HG02840 (cell line): ENCODE measurements at regions not wholly inside any gene's neighbourhood (a gene's known extent, or its start where the extent isn't known, plus 50 kb on each side); places are given as distances from the start of the nearest gene placed in this dataset.
A peak's percentile ranks its signal among the peaks of the same experiment; 100 is the strongest.
"Not testable (repeated sequence)": the region's sequence is repeated elsewhere in the genome, so short reads cannot be mapped to it uniquely, and the experiment has no call there.

Experiments used
- ATAC-seq: cut with Tn5 transposase; IDR thresholded peaks from one replicate; pipeline ENCODE4 v1.9.1; 2021; ENCODE audit warnings: mild to moderate bottlenecking, moderate library complexity, moderate number of reproducible peaks; ENCODE audit not compliant: unreplicated experiment, low FRiP score

DNA sequence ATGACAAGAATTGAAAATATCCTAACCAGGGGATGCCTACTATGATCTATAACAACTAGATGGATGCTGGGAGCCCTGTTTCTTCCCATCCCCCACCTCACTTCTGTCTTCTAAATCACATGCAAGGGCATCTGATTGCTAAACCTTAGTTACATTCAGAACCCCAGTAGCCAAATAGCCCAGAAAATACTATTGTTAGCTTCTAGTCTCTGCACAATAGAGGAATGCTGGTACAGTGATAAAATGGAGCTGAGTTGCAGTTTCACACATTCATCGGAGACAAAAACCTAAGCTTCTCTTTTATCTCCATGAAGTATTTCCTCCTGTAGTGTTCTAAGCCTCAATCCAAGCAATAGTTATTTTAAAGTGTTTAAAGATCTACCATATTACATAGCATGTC, 942.9 kb downstream of the RPS29 start:
- no peak for ATAC-seq

DNA sequence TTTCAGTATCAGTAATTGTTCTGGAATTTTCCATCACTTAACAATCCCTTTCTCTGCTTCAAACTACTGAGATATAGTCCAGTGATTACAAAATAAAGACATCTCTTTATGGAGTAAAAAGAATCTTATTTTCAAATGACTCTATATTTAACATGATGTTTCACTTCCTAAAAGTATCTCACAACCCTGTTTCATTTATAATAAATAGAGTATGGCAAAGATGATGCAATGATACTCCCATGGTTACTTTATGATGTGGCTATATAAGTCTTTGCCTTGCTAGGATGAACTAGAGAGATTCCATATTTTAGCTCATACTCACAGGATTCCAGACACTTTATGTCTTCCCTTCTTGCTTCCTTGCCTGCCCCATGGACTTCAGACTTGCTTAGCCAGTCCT, 953.5 kb upstream of the MDGA2 start:
- no peak for ATAC-seq

DNA sequence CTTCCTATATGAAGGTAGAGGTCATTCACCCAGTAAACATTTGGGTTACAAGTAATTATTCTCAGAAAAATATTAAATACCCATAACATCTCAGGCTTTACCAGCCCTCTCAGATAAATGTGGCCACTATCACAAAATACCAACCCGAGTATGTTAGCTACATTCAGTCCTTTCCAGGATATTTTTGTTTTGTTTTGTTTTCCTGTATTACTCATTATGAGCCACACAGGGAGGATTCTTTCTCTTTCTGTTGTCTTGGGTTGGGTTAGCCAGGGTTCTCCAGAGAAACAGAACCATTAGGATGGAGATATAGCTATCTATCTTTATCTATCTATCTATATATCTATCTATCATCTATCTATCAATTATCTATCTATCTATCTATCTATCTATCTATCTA, 947.6 kb upstream of the MDGA2 start:
- ATAC-seq = no peak

DNA sequence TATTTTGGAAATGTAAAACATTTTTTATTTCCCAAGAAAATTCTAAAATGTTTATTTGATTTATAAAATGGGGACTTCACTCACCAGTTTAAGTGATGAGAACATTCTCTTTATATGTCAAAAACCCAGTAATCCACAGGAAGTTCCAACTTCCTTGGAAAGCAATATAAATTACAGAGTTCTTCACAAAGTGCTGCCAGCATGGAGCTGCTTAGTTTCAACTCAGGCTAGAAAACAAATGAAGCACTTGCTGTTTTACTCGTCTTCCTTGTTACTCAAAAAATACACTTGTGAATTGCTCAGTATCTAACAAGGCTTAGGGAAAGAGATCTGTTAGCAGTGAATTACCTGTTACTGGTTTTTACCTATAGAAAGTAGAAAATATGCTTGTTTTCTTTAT, 942.7 kb upstream of the MDGA2 start:
- ATAC-seq = no peak

DNA sequence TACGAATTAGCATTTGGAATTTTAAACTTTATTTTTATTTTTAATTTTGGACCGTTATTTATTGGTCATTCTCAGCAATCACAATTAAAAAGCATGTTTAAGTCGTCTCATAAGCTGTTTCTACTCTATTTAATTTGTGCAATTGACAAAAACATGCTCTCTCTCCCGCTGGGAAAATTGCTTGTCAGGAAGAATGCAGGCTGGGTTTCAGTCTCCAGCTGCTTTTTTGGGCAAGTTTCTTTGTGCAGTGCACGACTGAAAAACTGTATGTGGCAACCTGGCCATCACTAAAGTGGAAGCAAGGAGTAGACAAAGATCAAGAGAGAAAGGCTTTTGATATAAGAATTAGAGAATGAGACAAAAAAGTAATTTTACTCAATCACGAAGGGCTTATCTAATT, 941.5 kb upstream of the MDGA2 start:
- no peak for ATAC-seq

DNA sequence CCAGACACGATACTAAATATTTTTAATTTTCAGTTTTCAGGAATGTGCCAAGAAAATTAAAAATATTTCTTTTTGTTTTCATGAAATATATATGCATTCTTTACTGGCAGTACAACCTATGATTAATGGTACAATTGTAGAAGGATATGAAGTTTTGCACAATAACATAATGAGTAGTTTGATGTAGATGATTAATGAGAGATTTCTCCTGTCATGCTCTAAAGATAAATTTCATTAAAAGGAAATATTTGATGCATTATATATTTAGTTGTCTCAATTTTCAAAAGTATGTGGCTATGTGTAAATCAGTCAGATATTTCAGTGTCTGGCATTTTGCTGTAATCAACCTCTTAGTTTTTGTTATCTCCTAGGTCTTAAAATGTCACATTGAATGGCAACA, 940.2 kb upstream of the MDGA2 start:
- no peak for ATAC-seq

DNA sequence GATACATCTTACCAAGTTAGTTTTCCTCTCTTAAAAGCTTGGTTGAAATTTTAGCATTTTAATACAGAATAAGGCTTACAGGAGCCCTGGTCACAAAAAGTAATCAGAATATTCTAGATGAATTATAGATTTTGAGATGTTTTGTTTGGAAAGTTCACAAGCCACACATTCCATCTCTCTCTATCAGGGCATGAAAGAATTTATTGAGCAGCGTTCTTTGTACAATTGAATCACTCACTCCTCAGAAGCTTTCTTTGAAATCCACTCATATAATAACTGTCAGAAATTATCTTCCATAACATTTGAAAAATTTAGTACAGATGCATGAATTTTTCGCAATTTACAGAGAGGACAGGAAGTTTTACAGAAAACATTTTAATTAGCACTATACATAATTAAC, 938.6 kb upstream of the MDGA2 start:
- no peak for ATAC-seq

DNA sequence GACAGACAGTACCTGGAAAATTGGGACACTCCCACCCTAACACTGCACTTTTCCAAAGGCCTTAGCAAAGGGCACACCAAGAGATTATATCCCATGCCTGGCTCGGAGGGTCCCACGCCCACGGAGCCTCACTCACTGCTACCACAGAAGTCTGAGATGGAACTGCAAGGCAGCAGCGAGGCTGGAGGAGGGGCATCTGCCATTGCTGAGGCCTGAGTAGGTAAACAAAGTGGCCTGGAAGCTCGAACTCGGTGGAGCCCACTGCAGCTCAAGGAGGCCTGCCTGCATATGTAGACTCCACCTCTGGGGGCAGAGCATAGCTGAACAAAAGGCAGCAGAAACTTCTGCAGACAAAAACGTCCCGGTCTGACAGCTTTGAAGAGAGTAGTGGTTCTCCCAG, 931.6 kb upstream of the MDGA2 start:
- ATAC-seq = not testable (repeated sequence)

DNA sequence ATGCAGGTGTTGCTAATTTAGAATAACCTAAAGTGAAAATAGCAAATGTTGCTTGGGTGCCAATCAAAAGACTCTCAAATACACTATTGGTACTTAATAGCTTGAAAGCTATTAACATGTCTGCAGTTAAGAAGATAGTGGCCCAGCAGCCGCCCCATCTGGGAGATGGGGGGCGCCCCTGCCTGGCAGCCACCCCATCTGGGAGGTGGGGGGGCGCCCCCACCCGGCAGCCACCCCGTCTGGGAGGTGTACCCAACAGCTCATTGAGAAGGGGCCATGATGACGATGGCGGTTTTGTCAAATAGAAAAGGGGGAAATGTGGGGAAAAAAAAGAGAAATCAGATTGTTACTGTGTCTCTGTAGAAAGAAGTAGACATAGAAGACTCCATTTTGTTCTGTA, 923.1 kb upstream of the MDGA2 start:
- ATAC-seq = no peak

DNA sequence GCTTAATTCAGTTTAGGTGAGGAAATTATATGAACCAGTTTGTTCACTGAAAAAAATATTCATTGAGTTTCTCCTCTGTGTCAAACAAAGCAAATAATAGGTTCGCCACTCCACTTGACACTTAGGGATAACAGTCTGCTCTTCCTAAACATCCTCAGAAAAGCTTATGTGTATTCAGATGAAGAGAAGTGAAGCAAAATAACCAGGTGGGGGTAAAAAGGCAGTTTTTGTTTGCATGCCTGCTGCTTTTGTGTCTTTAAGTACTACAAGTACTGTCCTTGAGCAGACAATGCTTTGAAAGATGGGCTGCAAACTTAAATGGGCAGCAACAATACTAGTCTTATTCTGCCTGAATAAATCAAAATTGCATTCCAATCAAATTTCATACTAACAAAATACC, 910.7 kb upstream of the MDGA2 start:
- ATAC-seq = no peak

DNA sequence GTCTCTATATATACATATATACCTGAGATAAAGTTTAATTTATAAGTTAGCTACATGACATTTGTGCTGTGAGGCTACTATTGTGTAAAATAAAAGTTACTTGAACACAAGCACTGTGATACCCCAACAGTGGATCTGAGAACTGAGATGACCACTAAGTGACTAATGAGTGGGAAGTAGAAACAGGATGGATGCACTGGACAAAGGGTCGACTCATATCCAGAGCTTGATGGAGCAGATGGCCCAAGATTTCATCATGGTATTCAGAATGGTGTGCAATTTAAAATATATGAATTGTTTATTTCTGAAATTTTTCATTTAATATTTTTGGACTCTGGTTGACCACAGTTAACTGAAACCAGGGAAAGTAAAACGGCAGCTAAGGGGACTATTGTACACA, 908.6 kb upstream of the MDGA2 start:
- ATAC-seq = peak; percentile 59

DNA sequence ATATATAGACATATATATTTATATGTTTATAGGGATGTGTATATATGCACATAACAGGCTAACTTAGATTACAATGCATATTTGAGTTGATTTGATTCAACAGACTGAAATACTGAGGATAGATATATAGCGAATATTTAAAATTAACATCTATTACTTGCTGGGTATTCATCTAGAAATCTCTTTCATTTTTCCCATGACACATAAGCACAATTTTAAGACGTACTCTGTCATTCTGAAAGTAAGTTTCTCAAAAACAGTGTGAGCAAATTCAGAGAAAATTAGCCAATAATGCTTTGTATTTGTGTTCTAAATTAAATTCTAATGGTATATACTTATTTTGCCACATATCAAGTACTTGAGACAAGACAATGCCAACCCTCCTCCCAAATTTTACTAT, 907.5 kb upstream of the MDGA2 start:
- no peak for ATAC-seq

DNA sequence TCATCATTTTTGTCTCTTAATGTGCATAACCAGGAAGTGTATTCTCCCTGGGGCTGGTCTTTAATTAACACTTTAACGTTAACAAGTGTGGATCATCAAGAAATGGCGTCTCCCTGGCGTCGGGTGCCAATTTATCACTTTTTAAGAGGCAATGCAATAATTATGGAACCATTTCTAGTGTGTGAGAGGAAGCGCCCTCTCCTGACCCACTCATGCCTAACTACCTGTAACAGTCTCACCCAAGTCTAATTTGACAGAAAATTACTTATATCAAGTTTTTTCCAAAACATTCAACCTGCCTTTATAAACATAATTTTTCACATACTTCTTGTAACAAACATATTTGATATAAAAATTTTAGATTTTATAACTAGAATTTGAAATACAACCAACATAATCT, 905.3 kb upstream of the MDGA2 start:
- no peak for ATAC-seq

DNA sequence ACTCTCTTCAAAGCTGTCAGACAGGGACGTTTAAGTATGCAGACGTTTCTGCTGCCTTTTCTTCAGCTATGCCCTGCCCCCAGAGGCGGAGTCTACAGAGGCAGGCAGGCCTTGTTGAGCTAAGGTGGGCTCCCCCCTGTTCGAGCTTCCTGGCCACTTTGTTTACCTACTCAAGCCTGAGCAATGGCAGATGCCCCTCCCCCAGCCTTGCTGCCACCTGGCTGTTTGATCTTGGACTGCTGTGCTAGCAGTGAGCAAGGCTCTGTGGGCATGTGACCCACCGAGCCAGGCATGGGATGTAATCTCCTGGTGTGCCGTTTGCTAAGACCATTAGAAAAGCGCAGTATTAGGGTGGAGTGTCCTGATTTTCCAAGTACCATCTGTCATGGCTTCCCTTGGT, 900.4 kb upstream of the MDGA2 start:
- no peak for ATAC-seq

DNA sequence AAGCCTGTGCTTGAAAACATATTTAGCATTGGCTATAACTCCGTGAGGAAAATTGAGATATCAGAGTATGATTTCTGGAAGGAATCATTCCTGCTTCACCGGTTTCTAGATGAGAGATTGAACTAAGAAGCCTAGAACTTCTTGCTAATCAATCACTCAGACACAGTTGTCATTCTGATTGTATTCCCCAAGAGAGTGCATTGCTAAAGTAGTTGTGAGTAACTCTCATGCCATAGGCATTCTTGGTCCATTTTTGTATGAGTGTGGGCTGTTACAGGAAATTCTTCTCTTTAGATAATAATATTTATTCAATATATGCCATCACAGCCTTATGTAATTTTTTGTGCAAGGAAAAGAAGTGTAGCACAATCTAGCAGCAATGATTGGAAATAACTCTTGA, 893.3 kb upstream of the MDGA2 start:
- no peak for ATAC-seq

DNA sequence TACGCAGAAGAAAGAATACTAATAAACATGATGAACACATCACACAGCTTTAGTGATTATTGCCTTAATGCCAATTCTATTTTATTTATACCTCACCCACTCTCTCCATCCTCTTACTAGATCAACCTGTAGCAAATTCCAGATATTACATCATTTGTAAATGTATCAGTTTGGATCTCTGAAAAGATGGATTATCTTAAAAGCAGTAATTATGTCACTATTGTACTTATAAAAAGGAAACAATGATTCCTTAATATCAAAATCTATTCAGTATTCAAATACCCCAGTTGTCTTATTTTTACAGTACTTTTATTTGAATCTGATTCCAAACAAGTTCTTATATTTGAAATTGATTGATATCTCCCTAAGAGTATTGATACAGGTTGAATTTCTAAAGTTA, 892.8 kb upstream of the MDGA2 start:
- no peak for ATAC-seq

DNA sequence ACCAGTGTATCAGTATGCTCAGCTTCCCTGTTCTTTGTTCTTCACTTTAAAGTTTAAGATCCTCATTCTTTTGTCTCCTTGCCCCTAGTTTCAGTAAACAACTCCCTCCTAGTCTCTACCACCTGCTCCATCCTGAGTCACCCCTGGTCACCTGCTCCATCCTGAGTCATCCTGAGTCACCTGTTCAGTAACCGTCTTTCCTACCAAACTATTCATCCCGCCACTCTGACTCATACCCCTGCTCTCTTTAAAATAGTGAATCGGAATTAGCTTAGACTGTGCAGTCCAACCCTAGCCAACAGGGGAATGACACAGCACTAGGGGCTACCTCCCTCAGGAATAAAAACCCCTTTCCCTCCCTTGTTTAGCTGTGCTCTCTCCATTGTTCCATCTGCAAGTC, 888.1 kb upstream of the MDGA2 start:
- no peak for ATAC-seq

DNA sequence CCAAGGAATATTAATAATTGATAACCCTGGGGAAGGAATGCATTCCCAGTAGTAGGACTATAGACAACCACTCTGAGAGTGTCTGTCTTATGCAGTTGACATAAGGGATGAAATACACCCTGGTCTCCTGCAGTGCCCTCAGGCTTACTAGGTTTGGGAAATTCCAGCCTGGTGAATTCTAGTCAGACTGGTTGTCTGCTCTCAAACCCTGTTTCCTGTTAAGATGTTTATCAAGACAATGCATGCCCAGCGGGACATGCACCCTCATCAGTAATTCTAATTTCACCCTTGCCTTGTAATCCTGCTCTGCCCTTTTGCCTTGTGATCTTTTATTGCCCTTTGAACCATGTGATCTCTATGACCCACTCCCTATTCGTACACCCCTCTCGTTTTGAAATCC, 886.0 kb upstream of the MDGA2 start:
- ATAC-seq = not testable (repeated sequence)

DNA sequence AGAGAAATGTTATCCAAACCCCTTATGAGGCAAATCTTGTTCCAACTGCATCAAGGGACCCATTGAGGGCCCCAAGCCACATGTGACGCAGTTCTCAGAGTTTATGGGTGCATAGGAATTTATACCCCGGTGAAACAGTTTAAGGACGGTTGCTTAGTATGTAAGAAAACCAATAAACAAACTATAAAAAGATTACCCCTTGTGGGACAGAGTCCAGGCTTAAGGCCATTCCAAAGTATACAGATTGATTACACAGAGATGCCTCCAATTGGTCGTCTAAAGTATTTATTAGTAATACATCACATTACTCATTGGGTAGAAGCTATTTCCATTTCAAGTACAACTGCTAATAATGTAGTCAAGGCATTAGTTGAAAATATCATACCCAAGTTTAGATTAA, 885.0 kb upstream of the MDGA2 start:
- ATAC-seq = no peak

DNA sequence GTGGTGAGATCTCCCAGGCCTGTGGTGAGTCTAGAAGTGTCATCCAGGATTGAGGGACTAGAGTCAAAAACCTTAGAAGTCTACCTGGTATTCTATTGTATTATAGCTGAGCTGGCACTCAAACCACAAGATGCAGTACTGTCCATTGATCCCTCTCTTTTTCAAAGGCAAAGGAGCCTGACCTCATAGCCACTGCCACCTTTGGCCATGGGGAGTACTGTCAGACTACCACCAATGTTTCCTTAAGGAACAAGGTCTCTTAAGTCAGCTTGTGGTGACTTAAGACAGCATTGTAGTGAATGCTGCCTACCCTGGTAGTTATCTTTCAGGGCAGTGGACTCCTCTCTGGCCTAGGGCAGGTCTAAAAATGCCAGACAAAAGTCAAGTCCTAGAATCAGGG, 878.0 kb upstream of the MDGA2 start:
- ATAC-seq = no peak

DNA sequence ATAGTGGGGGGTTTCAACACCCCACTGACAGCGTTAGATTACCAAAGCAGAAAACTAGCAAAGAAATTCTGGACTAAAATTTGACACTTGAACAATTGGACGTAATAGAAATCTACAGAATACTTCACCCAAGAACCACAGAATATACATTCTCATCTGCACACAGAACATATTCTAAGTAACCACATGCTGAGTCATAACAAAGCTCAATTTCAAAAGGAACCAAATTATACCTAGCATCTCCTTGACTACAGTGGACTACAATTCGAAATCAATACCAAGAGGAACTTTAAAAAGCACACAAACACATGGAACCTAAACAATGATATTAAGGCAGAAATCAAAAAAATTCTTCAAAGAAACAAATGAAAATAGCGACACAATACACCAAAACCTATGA, 871.6 kb upstream of the MDGA2 start:
- no peak for ATAC-seq

DNA sequence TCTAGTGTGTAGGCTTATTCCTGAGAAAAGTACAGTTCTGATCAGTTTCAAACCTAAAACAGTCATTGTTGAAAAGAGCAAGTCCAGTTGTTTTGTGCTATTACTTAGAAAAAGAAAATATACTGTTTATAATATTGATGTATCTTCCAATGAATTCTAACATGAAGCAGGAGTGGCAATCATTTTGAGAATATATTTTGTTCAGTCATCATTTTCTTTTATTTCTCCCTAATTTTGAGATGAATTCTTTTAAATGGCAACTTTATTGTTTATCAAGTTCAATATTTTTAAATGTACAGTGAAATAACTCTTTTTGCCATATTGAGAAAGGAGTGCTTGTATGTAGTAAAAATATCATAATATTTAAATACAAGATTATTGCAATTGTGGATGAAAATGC, 862.2 kb upstream of the MDGA2 start:
- ATAC-seq = no peak

DNA sequence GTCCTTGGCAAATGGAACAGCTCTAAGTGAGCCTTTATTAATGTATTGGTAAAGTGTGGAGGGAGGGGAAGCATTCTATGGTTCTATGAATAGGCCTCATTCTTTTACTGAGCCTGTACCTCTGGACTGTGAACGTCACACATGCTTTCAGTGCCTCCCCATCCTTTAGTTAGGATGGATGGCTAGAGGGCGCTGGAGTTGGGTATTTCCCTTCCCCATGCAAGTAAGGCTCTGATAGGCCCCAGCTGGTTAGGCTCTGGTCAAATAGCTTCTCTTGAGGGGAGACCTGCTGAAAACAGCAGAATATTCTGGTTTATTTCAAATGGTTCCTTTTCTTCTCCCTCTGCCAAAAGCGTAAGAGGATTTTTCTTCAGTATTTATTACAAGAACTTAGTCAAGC, 860.9 kb upstream of the MDGA2 start:
- no peak for ATAC-seq

DNA sequence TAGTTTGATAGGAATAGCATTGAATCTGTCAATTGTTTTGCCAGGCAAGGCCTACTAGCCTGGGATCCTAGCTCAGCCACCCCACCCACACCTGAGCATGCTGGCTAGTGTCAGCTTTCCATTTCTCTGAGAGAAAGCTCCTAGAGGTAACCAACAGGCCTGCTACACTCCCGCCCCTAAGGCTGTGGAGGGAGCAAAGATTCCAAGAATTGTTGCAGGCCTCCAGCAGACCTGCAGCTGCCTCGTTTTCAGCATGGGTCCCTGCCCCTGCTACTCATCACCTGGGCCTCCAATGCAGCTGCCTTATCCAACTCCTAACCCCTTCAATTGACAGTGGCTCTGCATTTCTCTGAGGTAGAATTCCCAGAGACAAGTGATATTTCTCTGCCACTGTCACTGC, 852.4 kb upstream of the MDGA2 start:
- no peak for ATAC-seq
